ENCODE measurements at regions not wholly inside any gene's neighbourhood (a gene's known extent, or its start where the extent isn't known, plus 50 kb on each side); places are given as distances from the start of the nearest gene placed in this dataset.

- TF ChIP-seq POLR2AphosphoS5 (IDR thresholded peaks at IDR 0.05; ENCODE audit: low read depth, low read length) (no peak), CTCF (IDR thresholded peaks at IDR 0.05) (no peak), SMC3 (IDR thresholded peaks at IDR 0.05; ENCODE audit: low read depth, low read length) (no peak), SIN3A (IDR thresholded peaks at IDR 0.05; ENCODE audit: borderline replicate concordance, low read depth, low read length) (no peak), EP300 (IDR thresholded peaks at IDR 0.05; ENCODE audit: borderline replicate concordance in 1 of 2, low read depth in 1 of 2, low read length in 1 of 2) (no peak), RFX5 (IDR thresholded peaks at IDR 0.05; ENCODE audit: low read length) (no peak), JUND (IDR thresholded peaks at IDR 0.05) (no peak), REST (IDR thresholded peaks at IDR 0.05; ENCODE audit: low read depth, low read length) (no peak), RAD21 (IDR thresholded peaks at IDR 0.05; ENCODE audit: low read length) (no peak), EZH2phosphoT487 (IDR thresholded peaks at IDR 0.05; ENCODE audit: borderline replicate concordance, low read depth) (no peak)
- TF ChIP-seq, protein P1, sequence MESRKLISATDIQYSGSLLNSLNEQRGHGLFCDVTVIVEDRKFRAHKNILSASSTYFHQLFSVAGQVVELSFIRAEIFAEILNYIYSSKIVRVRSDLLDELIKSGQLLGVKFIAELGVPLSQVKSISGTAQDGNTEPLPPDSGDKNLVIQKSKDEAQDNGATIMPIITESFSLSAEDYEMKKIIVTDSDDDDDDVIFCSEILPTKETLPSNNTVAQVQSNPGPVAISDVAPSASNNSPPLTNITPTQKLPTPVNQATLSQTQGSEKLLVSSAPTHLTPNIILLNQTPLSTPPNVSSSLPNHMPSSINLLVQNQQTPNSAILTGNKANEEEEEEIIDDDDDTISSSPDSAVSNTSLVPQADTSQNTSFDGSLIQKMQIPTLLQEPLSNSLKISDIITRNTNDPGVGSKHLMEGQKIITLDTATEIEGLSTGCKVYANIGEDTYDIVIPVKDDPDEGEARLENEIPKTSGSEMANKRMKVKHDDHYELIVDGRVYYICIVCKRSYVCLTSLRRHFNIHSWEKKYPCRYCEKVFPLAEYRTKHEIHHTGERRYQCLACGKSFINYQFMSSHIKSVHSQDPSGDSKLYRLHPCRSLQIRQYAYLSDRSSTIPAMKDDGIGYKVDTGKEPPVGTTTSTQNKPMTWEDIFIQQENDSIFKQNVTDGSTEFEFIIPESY (IDR thresholded peaks at IDR 0.05; ENCODE audit: borderline replicate concordance, low read depth): no peak
Observed at GRCh38 chr6:14865531-14866100, 380.3 kb upstream of the JARID2 start.

Data from SK-N-SH (cell line).